Panc1 (cell line): ENCODE measurements at regions not wholly inside any gene's neighbourhood (a gene's known extent, or its start where the extent isn't known, plus 50 kb on each side); places are given as distances from the start of the nearest gene placed in this dataset.

ENCODE experiments used
- ATAC-seq: fragments of 200-7000 bp; cut with Tn5 transposase; 2 replicates; pipeline ENCODE4 v1.9.1; 2020; ENCODE audit warnings: mild to moderate bottlenecking, moderate library complexity
- BruUV-seq: library from RNA; stranded (reverse); fragments of 400-500 nt; replicated peaks from 2 replicates; lab custom pipeline; 2021; lab: Mats Ljungman, UMichigan
- CTCF ChIA-PET: fragments of 300-600 bp; sonication (Branson Sonifier 250); formaldehyde crosslinking; loops from one replicate; lab custom pipeline; 2022; ENCODE audit warnings: antibody characterized with exemption; lab: Charles Lee
- POLR2A ChIA-PET: fragments of 300-600 bp; sonication (Branson Sonifier 250); formaldehyde crosslinking; loops from one replicate; lab custom pipeline; 2022; ENCODE audit warnings: antibody characterized with exemption; lab: Charles Lee
- DNase-seq: peaks from one replicate; pipeline ENCODE4 v3.0.0-alpha.2; 2010; ENCODE audit warnings: low read depth, low spot score
- H3K27ac ChIP-seq: 2 replicates; pipeline ENCODE4 v1.5.1; 2011; ENCODE audit warnings: mild to moderate bottlenecking, low read length, inconsistent platforms
- H3K27me3 ChIP-seq: fragments of 200-500 bp; sonication (Bioruptor generic); 2 replicates; pipeline ENCODE4 v1.6.0; 2014; ENCODE audit warnings: low read length, inconsistent platforms; ENCODE audit not compliant: control insufficient read depth, insufficient read depth
- H3K36me3 ChIP-seq: fragments of 200-500 bp; sonication (Bioruptor generic); 2 replicates; pipeline ENCODE4 v1.5.1; 2014; ENCODE audit warnings: inconsistent platforms, mild to moderate bottlenecking, low read length, moderate library complexity; ENCODE audit not compliant: control insufficient read depth, insufficient read depth
- H3K4me1 ChIP-seq: 2 replicates; pipeline ENCODE4 v1.5.1; 2011; ENCODE audit warnings: inconsistent platforms, mild to moderate bottlenecking, low read length, moderate library complexity; ENCODE audit not compliant: control insufficient read depth, insufficient read depth
- H3K4me3 ChIP-seq, 2 experiments: 2 replicates each; pipeline ENCODE4 v1.5.1; 2011 to 2012; ENCODE audit warnings: low read depth in 2 of 2, low read length in 2 of 2, mild to moderate bottlenecking in 2 of 2, inconsistent platforms in 1 of 2, moderate library complexity in 1 of 2
- H3K9me3 ChIP-seq: fragments of 200-500 bp; sonication (Bioruptor generic); 2 replicates; pipeline ENCODE4 v1.5.1; 2014; ENCODE audit warnings: low read depth, mild to moderate bottlenecking, inconsistent platforms, low read length, moderate library complexity; ENCODE audit not compliant: control insufficient read depth, insufficient read depth
- CTCF ChIP-seq: fragments of 450-650 bp; IDR thresholded peaks from 2 replicates; pipeline ENCODE4 v1.5.1; 2017; ENCODE audit warnings: mild to moderate bottlenecking
- POLR2AphosphoS5 ChIP-seq: IDR thresholded peaks from 2 replicates; pipeline ENCODE4 v1.6.1; 2012; ENCODE audit warnings: mild to moderate bottlenecking, low read depth, low read length, moderate library complexity
- REST ChIP-seq, 2 experiments: IDR thresholded peaks; 2 replicates each; pipeline ENCODE4 v1.6.1; 2011 to 2012; ENCODE audit warnings: low read depth in 2 of 2, control low read depth in 1 of 2, low read length in 1 of 2, mild to moderate bottlenecking in 1 of 2, moderate library complexity in 1 of 2; ENCODE audit not compliant: insufficient read depth in 1 of 2
- SIN3A ChIP-seq: IDR thresholded peaks from 2 replicates; pipeline ENCODE4 v1.6.1; 2012; ENCODE audit warnings: low read depth, mild to moderate bottlenecking, low read length, moderate library complexity, borderline replicate concordance; ENCODE audit not compliant: insufficient read depth
- TCF7L2 ChIP-seq: IDR thresholded peaks from 2 replicates; pipeline ENCODE4 v1.6.1; 2011; ENCODE audit warnings: mild to moderate bottlenecking, low read depth, low read length, inconsistent platforms
- in situ Hi-C: cut with HindIII; loops from 2 replicates; pipeline ENCODE4 v1.10.0; 2016; ENCODE audit warnings: low sequenced_read_pairs, low pct_unique_long_range_greater_than_20kb
- intact Hi-C: fragments of 100-400 bp; cut with micrococcal nuclease; formaldehyde crosslinking; loops from one replicate; pipeline ENCODE4 v1.10.0; 2022; ENCODE audit not compliant: unreplicated experiment

GRCh38 chr5:77850536-77851175 lies 74.5 kb upstream of the TBCA start:
- no peaks in the 10 kb centered on the region for H3K4me1 ChIP-seq
- H3K36me3 ChIP-seq: no peaks in the 10 kb centered on the region
- no peak overlapping the region for H3K27ac ChIP-seq
- 0 out of 2 replicates have a peak, but pooled peaks cover 1% of the 10 kb centered on the region for H3K27me3 ChIP-seq
- no peak for DNase-seq
- ChIA-PET CTCF (no interaction called here), POLR2A (no interaction called here)
- TF ChIP-seq REST (IDR thresholded peaks at IDR 0.05; ENCODE audit: insufficient read depth in 1 of 2, low read depth in 2 of 2, low read length in 1 of 2): no peak
- TF ChIP-seq POLR2AphosphoS5: no peak
- BruUV-seq: no TSS peak
- ATAC-seq: no peak
- no peaks in the 10 kb centered on the region for H3K9me3 ChIP-seq
- intact Hi-C loops (no loop called here), in situ Hi-C loops (no loop called here)
- no peak overlapping the region for H3K4me3 ChIP-seq

GRCh38 chr5:77849308-77849900 lies 73.3 kb upstream of the TBCA start:
- Histone ChIP-seq H3K36me3 (no peaks in the 10 kb centered on the region), H3K4me3 (no peak overlapping the region), H3K9me3 (no peaks in the 10 kb centered on the region), H3K4me1 (no peaks in the 10 kb centered on the region), H3K27ac (no peak overlapping the region), H3K27me3 (no peaks in the 10 kb centered on the region)
- ChIA-PET CTCF (no interaction called here), POLR2A (no interaction called here)
- intact Hi-C loops: no loop called here
- ATAC-seq (no peak), DNase-seq (no peak)
- BruUV-seq: no TSS peak
- no peak for TF ChIP-seq TCF7L2
- no peak for TF ChIP-seq POLR2AphosphoS5
- no peak for TF ChIP-seq SIN3A
- TF ChIP-seq REST (IDR thresholded peaks at IDR 0.05; ENCODE audit: insufficient read depth in 1 of 2, low read depth in 2 of 2, low read length in 1 of 2): no peak
- no peak for TF ChIP-seq CTCF
- in situ Hi-C loops: no loop called here
